HG03066 (cell line): ENCODE measurements at regions not wholly inside any gene's neighbourhood (a gene's known extent, or its start where the extent isn't known, plus 50 kb on each side); places are given as distances from the start of the nearest gene placed in this dataset.
"Not testable (repeated sequence)": the region's sequence is repeated elsewhere in the genome, so short reads cannot be mapped to it uniquely, and the experiment has no call there.

ENCODE experiments used
- ATAC-seq: cut with Tn5 transposase; IDR thresholded peaks from one replicate; pipeline ENCODE4 v1.9.1; 2021; ENCODE audit warnings: low read depth; ENCODE audit not compliant: unreplicated experiment

DNA sequence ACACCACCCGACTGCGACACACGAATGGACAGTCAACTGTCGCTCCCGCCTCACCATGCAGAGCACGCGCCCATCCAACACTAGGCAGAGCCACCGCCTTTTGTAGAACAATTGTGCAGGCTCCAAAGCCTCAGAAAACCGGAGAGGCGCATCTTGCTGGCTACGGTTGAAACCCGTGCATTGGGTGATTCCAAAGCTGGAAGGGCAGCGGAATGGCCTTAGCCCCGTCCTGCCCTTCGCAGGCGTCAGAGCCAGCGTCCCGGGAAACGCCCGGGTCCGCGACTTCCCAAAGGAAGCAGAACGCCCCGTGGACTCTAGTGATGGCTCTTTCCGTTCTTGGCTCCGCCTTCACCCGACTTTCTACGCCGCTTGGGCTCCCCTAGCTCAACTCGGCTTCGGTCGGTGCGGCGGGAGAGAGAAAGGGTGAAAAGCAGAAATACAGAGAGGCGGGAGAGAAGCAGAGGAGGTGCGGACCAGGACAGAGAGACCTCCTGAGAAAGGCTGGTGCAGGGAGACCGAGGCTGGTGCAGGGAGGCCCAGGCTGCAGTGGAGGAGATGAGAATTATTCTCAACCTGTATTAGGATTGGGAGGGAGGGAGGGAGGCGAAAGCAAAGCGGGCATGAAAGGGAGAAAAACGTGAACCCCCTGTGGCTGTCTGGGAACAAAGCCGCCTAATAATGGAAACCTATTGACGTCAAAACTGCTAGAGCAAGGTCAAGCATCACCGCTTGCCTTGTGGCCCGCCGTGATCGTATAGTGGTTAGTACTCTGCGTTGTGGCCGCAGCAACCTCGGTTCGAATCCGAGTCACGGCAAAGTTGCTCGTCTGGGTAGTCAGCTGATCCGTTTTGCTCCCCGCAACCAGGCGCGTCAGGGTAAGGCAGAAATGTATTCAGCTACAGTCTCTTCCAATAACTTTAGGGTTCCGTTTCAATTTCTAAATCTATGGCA lies 99.5 kb downstream of the PRKAB2 start:
- ATAC-seq = no peak

DNA sequence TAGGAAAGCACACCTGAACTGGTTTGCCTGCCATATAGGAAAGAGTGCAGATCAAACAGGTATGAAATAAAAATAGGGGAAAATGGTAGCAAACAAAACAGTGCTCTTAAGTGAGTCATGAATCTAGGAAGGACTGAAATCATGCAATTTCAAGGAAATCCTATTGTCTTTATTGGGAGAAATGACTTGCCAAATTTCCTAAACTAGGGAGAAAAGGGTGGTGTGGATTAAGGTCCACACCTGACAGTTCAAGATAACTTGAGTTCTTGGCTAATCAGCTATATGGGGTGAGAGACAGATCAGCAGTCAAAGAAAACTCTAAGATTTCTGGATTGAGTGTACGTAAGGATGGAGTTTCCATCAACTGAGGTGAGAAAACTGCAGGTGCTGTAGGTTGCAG lies 101.1 kb downstream of the PRKAB2 start:
- ATAC-seq = no peak

DNA sequence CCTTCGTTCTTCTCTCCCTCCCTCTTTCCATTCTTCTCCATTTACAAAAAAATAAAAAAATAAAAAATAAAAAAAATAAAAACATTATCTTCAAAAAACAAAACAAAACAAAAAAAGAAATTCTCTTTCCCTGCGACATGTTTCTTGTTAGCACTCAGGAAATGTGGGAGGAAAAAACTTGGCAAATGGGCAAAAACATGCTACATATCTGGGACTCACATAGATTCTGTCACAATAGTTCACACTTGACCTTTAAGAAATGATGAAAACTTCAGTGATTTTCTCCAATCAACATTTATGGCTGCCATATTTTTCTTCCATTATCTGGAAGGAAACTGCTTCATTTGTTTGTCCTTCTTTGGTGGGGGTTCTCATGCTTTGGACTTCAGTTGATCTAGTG lies 109.3 kb downstream of the PRKAB2 start:
- no peak for ATAC-seq

DNA sequence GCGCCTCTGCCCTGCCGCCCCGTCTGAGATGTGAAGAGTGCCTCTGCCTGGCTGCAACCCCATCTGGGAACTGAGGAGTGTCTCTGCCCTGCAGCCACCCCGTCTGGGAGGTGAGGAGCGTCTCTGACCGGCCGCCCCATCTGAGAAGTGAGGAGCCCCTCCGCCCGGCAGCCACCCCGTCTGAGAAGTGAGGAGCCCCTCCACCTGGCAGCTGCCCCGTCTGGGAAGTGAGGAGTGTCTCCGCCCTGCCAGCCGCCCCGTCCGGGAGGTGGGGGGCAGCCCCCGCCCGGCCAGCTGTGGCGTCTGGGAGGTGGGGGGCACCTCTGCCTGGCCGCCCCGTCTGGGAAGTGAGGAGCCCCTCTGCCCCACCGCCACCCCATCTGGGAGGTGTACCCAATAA lies 110.4 kb downstream of the PRKAB2 start:
- not testable (repeated sequence) for ATAC-seq

DNA sequence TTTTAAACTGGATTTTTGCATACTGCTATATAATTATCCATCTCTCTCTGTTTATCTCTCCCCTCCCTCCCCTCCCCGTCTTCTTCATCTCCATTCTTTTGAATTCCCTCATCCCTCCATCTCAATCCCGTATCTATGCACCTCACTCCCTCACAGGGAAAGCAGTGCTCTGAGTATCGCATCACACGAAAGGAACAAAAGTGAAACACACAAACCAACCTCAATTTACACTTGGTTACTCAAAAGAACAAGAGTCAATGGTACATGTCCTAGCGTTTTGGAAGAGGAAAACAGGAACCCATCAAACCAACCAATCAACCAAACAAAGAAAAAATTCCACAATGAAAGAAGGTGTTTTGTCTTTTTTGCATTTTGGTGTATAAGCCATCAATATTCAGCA lies 115.1 kb downstream of the NBPF12 start:
- no peak for ATAC-seq

DNA sequence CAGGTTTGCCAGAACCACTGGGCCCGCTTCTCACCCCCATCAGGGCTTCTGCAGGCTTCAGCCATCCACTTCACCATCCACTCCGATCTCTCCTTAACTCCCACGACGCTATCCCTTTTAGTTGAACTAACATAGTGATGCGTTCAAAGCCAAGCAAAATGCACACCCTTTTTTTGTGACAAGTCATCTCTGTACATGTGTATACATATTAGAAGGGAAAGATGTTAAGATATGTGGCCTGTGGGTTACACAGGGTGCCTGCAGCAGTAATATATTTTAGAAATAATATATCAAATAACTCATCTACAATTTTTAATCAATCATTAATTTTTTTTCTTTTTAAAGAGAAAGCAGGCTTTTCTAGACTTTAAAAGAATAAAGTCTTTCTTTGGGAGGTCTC lies 114.6 kb downstream of the NBPF12 start:
- no peak for ATAC-seq

DNA sequence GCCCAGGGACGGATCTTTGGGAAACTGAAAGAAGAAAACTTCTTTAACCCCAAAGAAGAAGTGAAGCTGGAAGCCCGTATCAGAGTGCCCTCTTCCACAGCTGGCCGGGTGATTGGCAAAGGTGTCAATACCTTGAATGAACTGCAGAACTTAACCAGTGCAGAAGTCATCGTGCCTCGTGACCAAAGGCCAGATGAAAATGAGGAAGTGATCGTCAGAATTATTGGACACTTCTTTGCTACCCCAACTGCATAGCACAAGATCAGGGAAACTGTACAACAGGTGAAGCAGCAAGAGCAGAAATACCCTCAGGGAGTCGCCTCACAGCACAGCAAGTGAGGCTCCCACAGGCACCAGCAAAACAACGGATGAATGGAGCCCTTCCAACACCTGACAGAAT lies 114.0 kb downstream of the NBPF12 start:
- ATAC-seq = no peak

DNA sequence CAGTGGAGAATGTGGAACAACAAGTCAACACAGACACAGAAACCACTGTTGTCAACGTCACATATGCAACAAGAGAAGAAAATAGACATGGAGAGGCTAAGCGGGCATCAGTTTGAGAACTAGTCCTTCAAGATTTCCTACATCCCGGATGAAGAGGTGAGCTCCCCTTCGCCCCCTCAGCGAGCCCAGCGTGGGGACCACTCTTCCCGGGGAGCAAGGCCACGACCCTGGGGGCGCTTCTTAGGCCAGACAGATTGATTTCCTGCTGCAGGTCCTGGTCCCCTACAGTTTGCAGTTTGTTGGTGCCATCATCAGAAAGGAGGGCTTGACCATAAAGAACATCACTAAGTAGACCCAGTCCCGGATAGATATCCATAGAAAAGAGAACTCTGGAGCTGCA lies 113.0 kb downstream of the NBPF12 start:
- no peak for ATAC-seq

DNA sequence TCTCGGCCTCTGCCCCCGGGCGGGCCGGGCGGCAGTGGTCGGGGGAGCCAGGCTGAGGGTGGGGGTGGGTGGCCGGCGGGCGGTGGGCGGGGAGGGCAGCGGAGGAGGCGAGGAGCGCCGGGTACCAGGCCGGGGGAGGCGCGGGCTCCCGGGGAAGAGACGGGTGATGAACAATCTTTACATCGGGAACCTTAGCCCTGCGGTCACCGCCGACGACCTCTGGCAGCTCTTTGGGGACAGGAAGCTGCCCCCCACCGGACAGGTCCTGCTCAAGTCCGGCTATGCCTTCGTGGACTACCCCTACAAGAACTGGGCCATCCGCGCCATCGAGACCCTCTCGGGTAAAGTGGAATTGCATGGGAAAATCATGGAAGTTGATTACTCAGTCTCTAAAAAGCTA lies 112.5 kb downstream of the NBPF12 start:
- ATAC-seq = no peak

DNA sequence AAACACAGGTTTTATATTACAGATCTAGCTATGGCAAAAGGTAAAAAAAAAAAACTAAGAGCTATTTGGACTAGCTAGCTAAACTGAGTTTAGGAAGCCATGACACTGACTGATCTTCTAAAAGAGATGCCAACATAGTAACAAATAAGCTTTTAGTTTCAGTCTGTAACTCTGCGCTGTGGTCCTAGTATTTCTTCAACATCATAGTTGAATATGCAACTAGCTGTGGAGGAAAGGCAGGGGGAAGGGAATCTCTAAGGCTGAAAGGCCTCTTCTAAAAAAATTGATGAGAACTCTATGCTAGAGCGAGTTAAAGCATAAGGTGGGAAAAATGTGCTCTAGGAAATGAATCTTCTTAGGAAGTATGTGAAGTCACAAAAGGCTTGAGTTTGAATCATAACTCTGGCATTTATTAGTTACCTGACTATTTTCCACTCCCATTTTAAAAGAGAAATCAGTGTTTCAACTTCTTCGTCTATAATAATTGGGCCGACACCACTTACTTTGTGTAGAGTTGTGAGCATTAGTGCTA lies 108.8 kb downstream of the NBPF12 start:
- ATAC-seq = not testable (repeated sequence)

DNA sequence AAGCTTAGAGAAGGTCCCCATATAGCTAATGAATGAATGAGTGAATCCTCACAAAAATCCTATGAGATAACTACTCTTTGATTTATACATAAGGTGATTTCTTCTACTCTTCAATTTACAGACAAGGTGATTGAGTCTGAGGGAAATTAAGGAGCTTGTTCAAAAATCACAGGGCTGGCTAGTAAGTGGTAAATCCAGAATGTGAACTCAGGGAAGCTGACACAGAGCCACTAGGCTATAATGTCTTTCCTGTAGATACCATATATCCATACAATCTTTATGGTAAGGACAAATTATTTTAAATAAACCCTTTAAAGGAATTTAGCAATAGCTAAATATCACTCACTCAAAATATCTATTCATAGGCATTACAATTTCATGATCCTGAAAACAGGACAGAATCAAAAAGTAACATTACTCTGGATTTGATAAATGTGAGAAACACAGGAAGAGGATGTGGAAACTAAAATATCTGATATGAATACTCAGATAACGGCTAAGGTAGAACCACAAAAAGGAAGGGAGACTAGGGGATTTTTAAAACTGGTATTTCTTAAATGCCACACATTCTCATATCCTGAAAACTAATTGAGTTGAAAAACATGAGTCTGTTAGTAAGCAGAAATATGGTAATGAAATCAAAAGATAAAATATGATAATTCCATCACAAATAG lies 108.2 kb downstream of the NBPF12 start:
- ATAC-seq = no peak
